Neural crest cell (in vitro differentiated cells): ENCODE measurements at regions not wholly inside any gene's neighbourhood (a gene's known extent, or its start where the extent isn't known, plus 50 kb on each side); places are given as distances from the start of the nearest gene placed in this dataset.

ENCODE experiments used
- DNase-seq: peaks from one replicate; pipeline ENCODE4 v3.0.0; 2021; ENCODE audit warnings: low read depth, mixed read lengths, low spot score
- H3K27ac Mint-ChIP-seq: one replicate; pipeline ENCODE4 v1.8.0; 2021; ENCODE audit warnings: mild to moderate bottlenecking, mixed read lengths; ENCODE audit not compliant: unreplicated experiment
- H3K27me3 Mint-ChIP-seq: 2 replicates; pipeline ENCODE4 v1.8.0; 2021; ENCODE audit warnings: low read depth, mild to moderate bottlenecking, mixed read lengths
- H3K36me3 Mint-ChIP-seq: 2 replicates; pipeline ENCODE4 v1.8.0; 2021; ENCODE audit warnings: low read depth, mild to moderate bottlenecking, mixed read lengths
- H3K4me1 Mint-ChIP-seq: 2 replicates; pipeline ENCODE4 v1.8.0; 2021; ENCODE audit warnings: mixed read lengths
- H3K4me3 Mint-ChIP-seq: one replicate; pipeline ENCODE4 v1.8.0; 2021; ENCODE audit warnings: mild to moderate bottlenecking, mixed read lengths
- H3K9me3 Mint-ChIP-seq: 2 replicates; pipeline ENCODE4 v1.8.0; 2021; ENCODE audit warnings: mixed read lengths
- CTCF ChIP-seq: fragments of 200-600 bp; sonication (generic); conservative IDR thresholded peaks from 2 replicates; pipeline ENCODE4 v1.5.0; 2021; ENCODE audit warnings: antibody characterized with exemption, mild to moderate bottlenecking

- no peaks in the 10 kb centered on the region for H3K9me3 Mint-ChIP-seq
- no peak for DNase-seq
- TF ChIP-seq CTCF, result no peak
- no peak overlapping the region for H3K27ac Mint-ChIP-seq
- H3K4me3 Mint-ChIP-seq, result no peak overlapping the region
- no peaks in the 10 kb centered on the region for H3K27me3 Mint-ChIP-seq
- H3K36me3 Mint-ChIP-seq, result no peaks in the 10 kb centered on the region
- H3K4me1 Mint-ChIP-seq, result peaks cover 8% of the 10 kb centered on the region
Measured at GRCh38 chr15:62913246-62913645, 129.3 kb upstream of the TPM1 start.

GRCh38 chr15:62914461-62915079 lies 128.0 kb upstream of the TPM1 start:
- no peak overlapping the region for H3K4me3 Mint-ChIP-seq
- peaks cover 8% of the 10 kb centered on the region for H3K4me1 Mint-ChIP-seq
- H3K27ac Mint-ChIP-seq, result no peak overlapping the region
- H3K27me3 Mint-ChIP-seq, result no peaks in the 10 kb centered on the region
- no peak for TF ChIP-seq CTCF
- no peak for DNase-seq
- H3K9me3 Mint-ChIP-seq, result no peaks in the 10 kb centered on the region
- H3K36me3 Mint-ChIP-seq, result no peaks in the 10 kb centered on the region

- H3K27ac Mint-ChIP-seq, result peak overlapping the region; percentile 43
- H3K4me1 Mint-ChIP-seq, result peaks cover 5% of the 10 kb centered on the region
- peaks cover 2% of the 10 kb centered on the region for H3K9me3 Mint-ChIP-seq
- H3K4me3 Mint-ChIP-seq, result no peak overlapping the region
- DNase-seq, result no peak
- TF ChIP-seq CTCF, result no peak
- H3K27me3 Mint-ChIP-seq, result no peaks in the 10 kb centered on the region
- H3K36me3 Mint-ChIP-seq, result no peaks in the 10 kb centered on the region
Measured at GRCh38 chr15:62920682-62921502, 121.7 kb upstream of the TPM1 start.

- Mint-ChIP-seq H3K4me1 (peaks cover 5% of the 10 kb centered on the region), H3K9me3 (peaks cover 6% of the 10 kb centered on the region), H3K4me3 (no peak overlapping the region), H3K27ac (no peak overlapping the region), H3K27me3 (peaks cover 2% of the 10 kb centered on the region), H3K36me3 (no peaks in the 10 kb centered on the region)
- TF ChIP-seq CTCF, result no peak
- no peak for DNase-seq
Measured at GRCh38 chr15:62922514-62922913, 120.0 kb upstream of the TPM1 start.

- no peak for TF ChIP-seq CTCF
- Mint-ChIP-seq H3K9me3 (peaks cover 6% of the 10 kb centered on the region), H3K36me3 (no peaks in the 10 kb centered on the region), H3K4me3 (no peak overlapping the region), H3K4me1 (peaks cover 5% of the 10 kb centered on the region), H3K27me3 (peaks cover 2% of the 10 kb centered on the region), H3K27ac (no peak overlapping the region)
- no peak for DNase-seq
Measured at GRCh38 chr15:62925875-62926274, 116.7 kb upstream of the TPM1 start.
